ENCODE measurements at regions not wholly inside any gene's neighbourhood (a gene's known extent, or its start where the extent isn't known, plus 50 kb on each side); places are given as distances from the start of the nearest gene placed in this dataset.

DNA sequence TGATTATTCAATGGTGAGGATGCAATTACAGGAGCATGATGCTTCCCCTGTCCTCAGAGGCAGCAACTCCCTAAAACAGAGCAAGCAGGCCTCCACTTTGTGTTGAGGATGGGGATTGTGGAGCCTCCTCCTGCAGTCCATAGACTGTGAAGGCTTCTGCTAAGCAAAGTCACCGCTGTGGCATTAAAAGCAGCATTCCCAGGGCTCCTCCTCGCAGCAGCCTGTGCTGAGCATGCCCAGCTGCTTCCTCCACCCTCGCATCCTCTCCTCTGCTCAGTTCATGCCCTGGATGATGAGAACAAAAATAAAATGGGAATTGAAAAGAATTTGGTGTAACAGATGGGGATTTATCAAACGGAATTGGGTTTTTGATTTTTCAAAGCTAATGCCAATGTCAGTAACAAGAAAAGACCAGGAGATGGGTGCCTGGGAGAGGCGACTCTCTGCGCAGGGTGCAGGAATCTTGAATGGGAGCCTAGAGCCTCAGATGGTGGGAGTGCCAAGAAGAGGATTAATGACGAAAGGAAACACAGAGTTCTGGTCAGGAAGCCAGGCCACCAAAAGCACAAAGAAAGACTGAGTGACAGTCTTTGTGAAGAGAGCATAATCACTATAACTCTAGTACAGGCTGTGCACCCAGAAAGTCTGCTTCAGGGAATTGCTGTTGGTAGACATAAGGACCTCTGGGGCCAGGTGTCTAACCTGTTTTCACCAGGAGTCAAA lies 347.6 kb downstream of the TPBG start:
- TF ChIP-seq EZH2 (IDR thresholded peaks at IDR 0.05; ENCODE audit: insufficient read depth, poor library complexity, severe bottlenecking) (no peak), EZH2phosphoT487 (IDR thresholded peaks at IDR 0.05; ENCODE audit: insufficient read depth, low read depth) (no peak)

All from GM23248 (cell line).